Stimulated activated CD4-positive, alpha-beta T cell treated with anti-CD3 and anti-CD28 coated beads, Interleukin-12 subunit alpha, Interleukin-12 subunit beta, amount 100 ng/mL, for 4 hours (primary cell): ENCODE measurements at regions not wholly inside any gene's neighbourhood (a gene's known extent, or its start where the extent isn't known, plus 50 kb on each side); places are given as distances from the start of the nearest gene placed in this dataset.

Experiments used
- DNase-seq: peaks from one replicate; pipeline ENCODE4 v3.0.0-alpha.2; 2020

DNA sequence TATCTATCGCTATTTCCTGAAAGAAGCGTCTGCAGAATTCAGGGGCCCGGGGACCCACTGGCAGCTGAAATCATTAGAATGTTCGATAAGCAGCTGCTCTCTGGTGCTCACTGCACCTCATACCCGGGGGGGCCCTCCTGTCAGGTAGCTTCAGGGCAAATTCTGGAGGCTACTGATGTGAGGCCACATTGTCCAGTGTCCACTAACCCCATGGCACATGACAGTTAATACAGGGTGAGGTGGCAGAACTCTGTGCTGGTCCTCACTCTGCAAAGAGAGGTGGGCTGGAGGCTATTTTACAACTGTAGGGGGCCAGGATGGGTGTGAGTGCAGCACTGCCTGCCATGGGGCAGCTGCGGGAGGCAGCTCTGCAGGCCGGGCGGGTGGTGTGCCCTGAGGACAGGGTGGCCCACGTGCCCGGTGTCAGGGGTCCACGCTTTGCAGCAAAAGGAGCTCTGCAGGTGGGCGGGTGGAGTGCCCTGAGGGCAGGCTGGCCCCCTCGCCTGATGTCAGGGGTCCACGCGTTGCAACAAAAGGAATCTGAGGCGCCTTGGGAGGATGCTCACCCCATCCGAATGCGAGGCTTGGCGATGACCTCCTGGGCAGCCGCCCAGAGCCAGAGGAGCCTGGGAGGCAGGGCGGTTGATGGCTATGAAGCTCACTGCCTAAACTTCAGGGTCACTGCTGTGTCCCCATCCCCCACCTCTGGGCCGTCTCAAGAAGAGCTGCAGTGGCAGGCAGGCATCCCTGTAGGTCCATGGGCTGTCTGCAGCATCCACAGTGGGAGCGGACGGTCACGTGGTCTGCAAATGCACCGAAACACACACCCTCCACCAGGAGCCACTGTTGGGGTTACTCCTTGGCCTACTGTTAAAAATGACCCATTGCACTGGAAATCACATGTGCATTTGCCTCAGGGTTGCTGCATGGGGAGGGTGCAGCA is 207.0 kb upstream of the SALL3 start:
- DNase-seq = no peak

DNA sequence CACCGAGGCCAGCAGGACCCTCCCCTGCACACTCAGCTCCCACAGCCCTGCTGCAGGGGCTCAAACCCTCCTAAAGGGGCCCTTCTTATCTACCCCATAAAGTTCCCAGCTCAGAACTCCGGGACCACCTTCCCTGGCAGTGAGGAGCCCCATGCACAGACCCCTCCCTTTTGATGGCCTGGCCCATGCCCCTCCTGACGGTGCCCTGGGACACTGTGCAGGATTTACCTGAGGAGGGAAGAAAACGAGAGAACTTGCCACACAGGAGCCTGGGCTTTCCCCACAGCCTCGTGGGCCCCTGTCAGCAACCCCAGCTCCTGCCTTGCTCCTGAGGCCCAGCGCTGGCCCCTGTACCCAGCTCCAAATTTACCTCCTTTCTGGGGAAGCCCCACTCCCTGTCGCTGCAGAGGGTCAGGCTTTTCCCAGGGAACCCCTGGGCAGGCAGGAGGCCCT is 206.3 kb upstream of the SALL3 start:
- no peak for DNase-seq

DNA sequence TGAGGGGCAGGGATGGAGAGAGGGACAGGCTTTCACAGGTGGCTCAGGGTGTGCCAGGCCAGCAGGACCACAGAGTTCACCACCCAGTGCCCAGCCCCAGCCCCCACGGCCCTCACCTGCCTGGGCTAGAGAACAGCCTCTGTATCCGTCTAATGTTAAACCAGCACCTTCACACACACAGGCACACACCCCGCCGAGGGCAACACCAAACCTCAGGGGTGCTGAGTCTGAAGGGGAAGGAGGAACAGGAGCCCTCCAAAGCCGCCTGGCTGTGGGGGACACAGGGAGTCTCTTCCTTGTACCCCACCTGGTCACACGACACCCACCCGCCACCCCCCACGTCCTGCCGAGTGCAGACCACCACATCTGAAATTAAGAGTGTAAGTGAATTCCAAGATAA is 205.8 kb upstream of the SALL3 start:
- DNase-seq = no peak

GRCh38 chr18:78774741-78775141 is 204.9 kb upstream of the SALL3 start:
- no peak for DNase-seq

DNA sequence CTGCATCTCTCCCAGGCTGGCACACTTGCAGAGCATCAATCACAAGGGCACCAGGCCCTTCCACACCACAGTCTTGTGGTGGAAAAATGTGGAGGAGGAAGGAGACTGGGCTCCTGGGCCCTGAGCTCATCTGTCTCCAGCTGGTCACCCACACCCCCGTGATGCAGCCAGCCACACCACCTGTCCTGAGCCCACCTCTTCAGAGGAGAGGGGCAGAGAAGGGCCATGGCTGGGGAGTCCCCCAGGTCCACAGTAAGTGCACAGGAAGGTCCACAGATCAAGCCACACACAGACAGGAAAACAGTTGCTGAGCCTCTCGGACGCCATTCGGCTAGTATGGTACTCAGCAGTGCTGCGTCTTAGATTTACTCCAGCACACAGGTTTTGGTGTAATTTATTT is 203.5 kb upstream of the SALL3 start:
- no peak for DNase-seq

DNA sequence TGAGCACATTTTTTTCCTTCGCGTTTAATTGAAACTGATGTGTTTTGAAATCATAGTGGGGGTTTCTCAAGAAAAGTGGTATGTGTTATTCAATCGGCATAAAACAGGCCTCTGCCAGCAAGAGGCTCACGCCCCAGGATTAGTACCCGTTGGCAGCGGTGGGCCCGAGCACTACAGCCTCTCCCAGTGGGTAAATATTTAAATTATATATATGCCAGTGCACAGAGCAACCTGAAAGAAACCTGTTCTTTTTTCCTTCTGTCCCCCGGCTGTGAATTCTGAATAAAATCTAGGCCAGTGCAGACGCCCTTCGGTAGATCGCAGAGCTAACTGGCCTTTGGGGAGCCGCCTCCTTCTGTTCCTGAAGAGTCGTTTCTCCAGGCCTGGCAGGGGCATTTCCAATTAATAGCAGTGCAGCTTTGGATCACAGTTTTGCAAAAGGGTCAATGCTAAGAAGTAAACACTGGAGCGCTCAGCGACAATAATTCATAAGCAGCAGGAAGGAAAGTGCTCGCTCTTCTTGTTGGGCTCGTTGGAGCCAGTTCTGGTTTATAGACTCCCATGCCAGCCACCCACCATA is 202.8 kb upstream of the SALL3 start:
- no peak for DNase-seq

DNA sequence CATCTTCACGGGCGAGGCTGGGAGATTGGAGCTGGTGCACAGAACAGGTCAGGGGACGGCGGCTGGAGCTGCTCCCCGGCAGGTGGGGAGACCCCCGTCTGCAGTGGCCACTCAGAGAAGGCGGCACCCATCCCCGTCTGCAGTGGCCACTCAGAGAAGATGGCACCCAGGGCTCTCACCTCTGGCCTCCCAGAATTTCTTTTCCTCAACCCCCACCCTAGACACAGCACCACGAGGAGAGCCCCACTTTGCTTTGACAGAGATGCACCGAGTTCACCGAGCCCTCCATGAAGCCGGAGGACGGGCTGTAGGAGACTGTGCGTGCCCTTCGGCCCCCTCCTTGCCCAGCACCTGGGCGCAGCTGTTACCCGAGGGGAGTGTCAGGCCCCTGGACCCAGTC is 201.6 kb upstream of the SALL3 start:
- no peak for DNase-seq

- no peak for DNase-seq
These were observed 201.0 kb upstream of the SALL3 start for GRCh38 chr18:78778651-78779050.

DNA sequence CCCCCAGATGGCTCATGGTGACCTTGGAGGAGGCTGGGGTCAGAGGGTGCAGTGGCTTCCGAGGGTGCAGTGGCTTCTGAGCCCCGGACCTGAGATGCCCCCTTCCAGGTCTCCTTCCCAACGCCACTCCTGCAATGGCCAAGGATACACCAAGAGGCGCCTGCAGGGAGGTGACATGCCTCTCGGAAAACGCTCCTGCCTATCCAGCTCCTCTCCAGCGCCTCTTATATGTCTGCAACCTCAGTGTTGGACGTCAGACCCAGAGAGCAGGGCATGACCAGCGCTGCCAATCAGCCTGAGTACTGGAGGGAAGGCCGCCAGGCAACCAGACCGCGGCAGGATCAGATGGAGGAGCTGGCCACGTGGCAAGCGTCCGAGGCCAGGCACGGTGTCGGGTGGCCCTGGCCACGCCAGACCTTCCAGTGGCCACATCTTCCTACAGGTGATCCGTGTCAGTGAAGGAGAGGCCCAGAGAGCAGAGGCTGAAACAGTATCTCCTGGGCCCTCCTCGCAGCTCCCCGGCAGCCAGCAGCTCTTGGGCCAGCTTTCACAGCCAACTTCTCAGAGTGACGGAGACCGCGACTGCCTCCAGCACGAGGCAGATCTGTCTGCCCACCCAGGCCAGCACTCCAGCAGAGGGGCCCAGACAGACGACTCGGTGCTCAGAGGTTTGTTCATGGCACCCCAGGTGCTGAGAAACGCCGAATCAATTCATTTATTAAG is 199.5 kb upstream of the SALL3 start:
- DNase-seq = no peak

- DNase-seq = no peak
These were observed 198.7 kb upstream of the SALL3 start for GRCh38 chr18:78780719-78781600.

DNA sequence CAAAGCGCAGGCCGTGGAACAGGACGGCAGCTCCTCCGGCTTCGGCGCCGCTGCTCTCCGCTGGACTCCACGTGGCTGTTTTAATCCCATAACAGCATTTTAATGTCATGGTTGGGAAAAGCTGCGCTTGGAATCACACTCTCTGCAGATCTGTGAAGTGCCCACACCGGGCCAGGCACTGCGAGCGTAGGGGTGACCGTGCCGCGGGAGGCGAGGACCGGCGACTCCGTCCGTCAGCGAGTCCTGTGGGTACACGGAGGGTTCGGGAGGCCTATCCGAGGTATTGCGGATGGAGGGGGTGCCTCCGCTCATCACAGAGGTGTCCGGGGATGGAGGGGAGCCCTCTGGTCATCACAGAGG is 198.0 kb upstream of the SALL3 start:
- no peak for DNase-seq

- DNase-seq = no peak
These were observed 196.6 kb upstream of the SALL3 start for GRCh38 chr18:78782951-78783563.

GRCh38 chr18:78783564-78783960 is 196.1 kb upstream of the SALL3 start:
- DNase-seq = no peak

GRCh38 chr18:78784861-78785260 is 194.8 kb upstream of the SALL3 start:
- no peak for DNase-seq

GRCh38 chr18:78785706-78786105 is 193.9 kb upstream of the SALL3 start:
- DNase-seq = no peak

DNA sequence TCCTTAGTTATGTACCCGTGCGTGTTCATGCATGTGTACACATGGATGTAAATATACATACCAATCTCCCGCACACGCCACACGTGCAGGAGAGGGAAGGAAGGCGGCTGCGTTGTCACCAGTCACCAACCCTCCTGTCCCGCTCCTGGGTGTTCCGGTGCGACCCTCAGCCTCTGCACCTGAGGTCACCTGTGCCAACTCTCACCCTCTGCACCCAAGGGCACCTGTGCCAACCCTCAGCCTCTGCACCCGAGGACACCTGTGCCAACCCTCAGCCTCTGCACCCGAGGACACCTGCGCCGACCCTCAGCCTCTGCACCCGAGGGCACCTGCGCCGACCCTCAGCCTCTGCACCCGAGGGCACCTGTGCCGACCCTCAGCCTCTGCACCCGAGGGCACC is 192.8 kb upstream of the SALL3 start:
- no peak for DNase-seq

- DNase-seq = no peak
These were observed 191.9 kb upstream of the SALL3 start for GRCh38 chr18:78787751-78788150.

DNA sequence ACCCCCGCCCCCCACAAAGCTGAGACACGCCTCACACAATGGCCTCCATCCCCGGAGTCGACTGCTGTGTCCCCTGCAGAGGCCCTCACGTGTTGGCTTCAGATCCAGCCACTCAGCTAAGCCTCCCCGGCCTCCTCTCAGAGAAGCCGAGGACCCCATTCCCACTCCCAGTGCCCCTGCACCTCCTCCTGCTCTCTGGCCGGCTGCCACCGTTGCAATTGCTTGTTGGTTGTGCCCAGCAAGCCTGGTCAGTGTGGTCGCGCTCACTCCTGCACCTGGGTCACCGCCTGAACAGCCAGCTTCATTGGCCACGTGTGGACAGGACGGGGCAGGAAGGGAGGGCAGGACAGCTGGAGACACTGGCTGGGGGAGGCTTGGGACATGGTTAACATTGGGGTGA is 191.5 kb upstream of the SALL3 start:
- no peak for DNase-seq

- DNase-seq = no peak
These were observed 189.8 kb upstream of the SALL3 start for GRCh38 chr18:78789850-78790249.

DNA sequence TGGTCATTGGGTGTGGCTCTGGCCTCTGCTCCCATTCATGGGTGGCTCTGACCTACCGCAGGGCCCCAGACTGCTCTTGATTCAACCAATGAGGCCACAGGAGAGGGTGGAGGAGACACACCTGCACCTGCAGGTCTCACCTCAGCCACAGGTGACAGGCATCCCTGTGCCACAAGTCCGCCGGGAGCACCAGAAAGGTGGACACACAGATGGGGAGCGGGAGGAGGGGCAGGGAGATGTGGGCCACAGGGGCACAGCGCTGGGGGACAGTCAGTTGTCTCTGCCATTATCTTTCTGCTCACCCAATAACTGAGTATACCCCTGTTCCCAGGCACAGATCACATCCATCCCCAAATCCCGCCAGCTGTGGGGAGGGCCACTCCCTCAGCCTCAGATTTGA is 189.1 kb upstream of the SALL3 start:
- no peak for DNase-seq

DNA sequence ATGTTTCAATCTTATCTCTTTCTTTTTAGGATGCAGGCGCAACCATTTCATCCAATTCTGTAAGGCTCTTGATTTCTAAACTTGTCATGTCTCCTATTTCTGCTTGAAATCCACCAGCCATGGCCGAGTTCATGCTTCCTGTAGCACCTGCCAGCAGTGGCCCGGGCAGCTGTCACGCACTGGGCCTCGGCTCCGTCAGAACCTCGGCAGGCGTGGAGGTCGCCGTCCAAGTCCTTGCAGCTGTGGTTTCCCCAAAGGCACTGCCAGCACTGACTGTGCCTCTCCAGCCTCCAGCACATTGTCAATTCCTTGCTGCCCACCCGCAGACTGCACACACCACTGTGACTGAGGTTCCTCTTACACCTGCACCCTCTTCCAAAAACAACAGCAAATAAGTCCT is 188.7 kb upstream of the SALL3 start:
- DNase-seq = no peak

DNA sequence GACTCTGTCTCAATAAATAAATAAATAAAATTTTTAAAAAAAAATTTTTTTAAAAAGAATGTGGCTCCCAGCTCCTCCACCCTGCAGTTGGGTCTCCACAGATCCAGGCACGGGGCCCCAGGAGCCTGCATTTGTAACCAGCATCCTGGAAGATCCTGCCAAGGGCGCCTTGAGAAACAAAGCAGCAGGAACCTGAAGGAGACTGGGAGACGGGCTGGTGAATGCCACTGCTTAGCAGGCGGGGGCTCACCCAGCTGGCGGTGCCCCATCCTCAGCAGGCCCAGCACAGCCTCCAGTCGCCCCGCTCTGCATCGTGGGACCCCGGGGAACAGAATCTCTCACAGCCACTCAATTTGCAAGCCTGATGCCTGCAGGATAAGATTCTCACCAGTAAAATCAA is 187.5 kb upstream of the SALL3 start:
- no peak for DNase-seq
